ENCODE measurements at regions not wholly inside any gene's neighbourhood (a gene's known extent, or its start where the extent isn't known, plus 50 kb on each side); places are given as distances from the start of the nearest gene placed in this dataset.

DNA sequence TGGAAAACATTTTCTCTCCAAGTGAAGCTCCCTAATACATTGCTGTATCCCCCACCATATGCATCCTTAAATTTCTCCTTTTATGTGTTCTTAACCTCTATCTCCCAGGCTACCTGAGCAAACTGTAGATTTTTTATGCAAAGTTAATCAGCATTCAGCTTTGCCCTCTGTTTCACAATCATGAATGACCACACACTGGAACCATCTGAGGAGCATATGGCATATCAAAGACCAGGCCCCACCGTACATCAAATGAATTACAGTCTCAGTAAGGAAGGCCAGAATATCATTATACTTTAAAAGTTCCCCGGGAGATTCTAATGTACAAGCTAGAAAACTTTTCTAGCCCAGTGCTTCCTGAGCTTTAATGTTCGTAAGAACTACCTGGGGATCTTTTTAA is 115.5 kb upstream of the NECTIN3 start:
- intact Hi-C loops (cut with micrococcal nuclease) = no loop called here
- Histone ChIP-seq H3K27me3 (ENCODE audit: low read depth) (no peaks in the 10 kb centered on the region), H3K9me3 (replicated peaks) (peaks cover 7% of the 10 kb centered on the region), H3K36me3 (no peaks in the 10 kb centered on the region), H3K4me1 (no peaks in the 10 kb centered on the region), H3K4me3 (no peak overlapping the region), H3K27ac (replicated peaks) (no peak overlapping the region)
- TF ChIP-seq, protein P1, sequence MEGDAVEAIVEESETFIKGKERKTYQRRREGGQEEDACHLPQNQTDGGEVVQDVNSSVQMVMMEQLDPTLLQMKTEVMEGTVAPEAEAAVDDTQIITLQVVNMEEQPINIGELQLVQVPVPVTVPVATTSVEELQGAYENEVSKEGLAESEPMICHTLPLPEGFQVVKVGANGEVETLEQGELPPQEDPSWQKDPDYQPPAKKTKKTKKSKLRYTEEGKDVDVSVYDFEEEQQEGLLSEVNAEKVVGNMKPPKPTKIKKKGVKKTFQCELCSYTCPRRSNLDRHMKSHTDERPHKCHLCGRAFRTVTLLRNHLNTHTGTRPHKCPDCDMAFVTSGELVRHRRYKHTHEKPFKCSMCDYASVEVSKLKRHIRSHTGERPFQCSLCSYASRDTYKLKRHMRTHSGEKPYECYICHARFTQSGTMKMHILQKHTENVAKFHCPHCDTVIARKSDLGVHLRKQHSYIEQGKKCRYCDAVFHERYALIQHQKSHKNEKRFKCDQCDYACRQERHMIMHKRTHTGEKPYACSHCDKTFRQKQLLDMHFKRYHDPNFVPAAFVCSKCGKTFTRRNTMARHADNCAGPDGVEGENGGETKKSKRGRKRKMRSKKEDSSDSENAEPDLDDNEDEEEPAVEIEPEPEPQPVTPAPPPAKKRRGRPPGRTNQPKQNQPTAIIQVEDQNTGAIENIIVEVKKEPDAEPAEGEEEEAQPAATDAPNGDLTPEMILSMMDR (IDR thresholded peaks at IDR 0.05; ENCODE audit: borderline replicate concordance) = no peak
- no peak for DNase-seq

DNA sequence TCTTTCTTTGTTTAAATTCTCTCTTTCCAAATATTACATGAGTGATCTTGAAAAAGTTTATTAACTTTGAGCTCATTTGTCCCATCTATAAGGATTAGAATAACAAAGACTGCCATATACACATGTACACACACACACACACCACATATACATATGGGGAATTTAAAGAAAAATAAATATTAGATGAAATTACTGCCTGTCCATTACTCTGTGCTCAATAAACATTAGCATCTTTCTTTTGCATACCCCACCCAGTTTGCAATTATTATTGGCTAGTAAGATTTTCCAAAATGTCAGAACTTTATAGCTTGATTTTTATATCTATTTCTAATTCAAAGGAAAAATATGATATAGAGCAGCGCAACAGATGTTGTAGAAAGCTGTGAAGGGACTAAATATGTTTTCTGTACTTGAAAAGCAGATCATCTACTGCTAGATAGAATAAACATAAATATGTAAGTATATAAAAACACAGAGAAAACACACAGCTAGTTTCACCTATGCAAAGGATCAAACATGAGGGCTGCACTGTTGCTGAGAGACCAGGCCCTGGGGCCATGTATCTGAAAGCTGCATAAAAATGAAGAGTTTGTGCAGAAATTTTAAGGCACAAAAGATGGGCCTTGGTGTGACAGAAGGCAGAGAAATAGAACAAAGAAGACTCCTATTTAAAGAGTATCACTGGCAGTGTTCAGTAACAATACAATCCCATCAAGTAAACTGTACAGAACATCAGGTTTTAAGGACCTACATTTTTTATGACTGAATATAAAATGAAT is 114.2 kb upstream of the NECTIN3 start:
- Histone ChIP-seq H3K9me3 (replicated peaks) (peaks cover 7% of the 10 kb centered on the region), H3K27ac (replicated peaks) (no peak overlapping the region), H3K27me3 (ENCODE audit: low read depth) (no peaks in the 10 kb centered on the region), H3K36me3 (no peaks in the 10 kb centered on the region), H3K4me1 (no peaks in the 10 kb centered on the region), H3K4me3 (no peak overlapping the region)
- no peak for DNase-seq
- TF ChIP-seq, protein P1 (IDR thresholded peaks at IDR 0.05; ENCODE audit: borderline replicate concordance) = no peak
- intact Hi-C loops (cut with micrococcal nuclease) = no loop called here

DNA sequence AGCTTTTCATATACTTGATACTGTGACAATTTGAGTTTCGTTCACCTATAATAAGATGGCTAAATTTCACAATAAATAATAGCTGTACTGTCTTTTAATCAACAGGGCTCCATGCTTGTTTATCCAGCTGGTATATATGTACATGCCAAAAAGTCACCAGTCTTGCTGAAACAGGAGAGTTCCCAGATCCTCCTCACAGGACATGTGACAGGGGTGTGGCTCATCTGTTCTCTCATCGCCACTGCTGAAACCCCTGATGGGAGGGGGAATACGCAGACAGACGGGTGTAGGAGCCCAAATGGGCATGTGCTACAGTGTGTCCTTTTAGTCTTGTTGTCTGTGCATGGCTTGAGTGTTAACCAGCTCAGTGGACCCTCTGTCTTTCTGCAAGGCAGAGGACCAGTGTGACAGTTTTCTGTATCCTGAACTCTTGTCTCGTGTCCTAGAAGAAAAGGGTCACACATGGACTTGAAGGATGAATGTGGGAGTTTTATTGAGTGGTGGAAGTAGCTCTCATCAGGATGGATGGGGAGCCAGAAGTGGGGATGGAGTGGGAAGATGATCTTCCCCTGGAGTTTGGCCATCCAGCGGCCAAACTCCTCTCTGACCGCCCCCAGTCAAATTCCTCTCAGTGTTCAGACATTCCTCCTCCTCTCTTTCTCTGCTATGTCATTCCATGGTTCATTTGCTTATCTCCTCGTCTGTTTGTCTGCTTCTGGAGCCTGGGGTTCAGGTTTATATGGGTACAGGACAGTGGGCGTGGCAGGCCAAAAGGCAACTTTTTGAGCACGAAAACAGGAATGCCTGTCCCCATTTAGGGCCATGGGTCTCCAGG is 113.1 kb upstream of the NECTIN3 start:
- Histone ChIP-seq H3K27me3 (ENCODE audit: low read depth) (no peaks in the 10 kb centered on the region), H3K9me3 (replicated peaks) (peaks cover 18% of the 10 kb centered on the region), H3K4me3 (no peak overlapping the region), H3K36me3 (no peaks in the 10 kb centered on the region), H3K4me1 (no peaks in the 10 kb centered on the region), H3K27ac (replicated peaks) (no peak overlapping the region)
- intact Hi-C loops (cut with micrococcal nuclease) = no loop called here
- TF ChIP-seq, protein P1 (IDR thresholded peaks at IDR 0.05; ENCODE audit: borderline replicate concordance) = no peak
- DNase-seq = no peak

DNA sequence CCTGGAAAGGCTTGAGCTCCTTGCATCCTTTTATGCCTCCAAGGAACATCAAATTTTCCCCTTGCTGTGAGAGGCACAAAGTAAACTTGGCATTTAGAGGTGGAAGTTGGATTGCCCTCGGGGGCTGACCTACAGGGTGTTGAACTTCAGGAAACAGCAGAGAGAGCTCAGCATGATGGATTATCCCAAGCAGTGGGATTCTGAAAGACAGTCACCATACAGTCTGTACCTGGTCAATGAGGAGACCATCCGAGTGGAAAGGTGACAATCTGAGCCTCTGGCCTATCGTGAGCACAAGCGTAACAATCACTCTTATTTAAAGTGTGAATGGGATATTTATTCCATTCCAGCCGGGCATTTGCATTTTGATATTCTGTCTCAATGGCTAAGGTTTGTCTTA is 105.6 kb upstream of the NECTIN3 start:
- Histone ChIP-seq H3K36me3 (no peaks in the 10 kb centered on the region), H3K4me3 (no peak overlapping the region), H3K27me3 (ENCODE audit: low read depth) (no peaks in the 10 kb centered on the region), H3K9me3 (replicated peaks) (peaks cover 69% of the 10 kb centered on the region), H3K4me1 (no peaks in the 10 kb centered on the region), H3K27ac (replicated peaks) (no peak overlapping the region)
- TF ChIP-seq, protein P1 (IDR thresholded peaks at IDR 0.05; ENCODE audit: borderline replicate concordance) = no peak
- intact Hi-C loops (cut with micrococcal nuclease) = no loop called here
- DNase-seq = no peak

DNA sequence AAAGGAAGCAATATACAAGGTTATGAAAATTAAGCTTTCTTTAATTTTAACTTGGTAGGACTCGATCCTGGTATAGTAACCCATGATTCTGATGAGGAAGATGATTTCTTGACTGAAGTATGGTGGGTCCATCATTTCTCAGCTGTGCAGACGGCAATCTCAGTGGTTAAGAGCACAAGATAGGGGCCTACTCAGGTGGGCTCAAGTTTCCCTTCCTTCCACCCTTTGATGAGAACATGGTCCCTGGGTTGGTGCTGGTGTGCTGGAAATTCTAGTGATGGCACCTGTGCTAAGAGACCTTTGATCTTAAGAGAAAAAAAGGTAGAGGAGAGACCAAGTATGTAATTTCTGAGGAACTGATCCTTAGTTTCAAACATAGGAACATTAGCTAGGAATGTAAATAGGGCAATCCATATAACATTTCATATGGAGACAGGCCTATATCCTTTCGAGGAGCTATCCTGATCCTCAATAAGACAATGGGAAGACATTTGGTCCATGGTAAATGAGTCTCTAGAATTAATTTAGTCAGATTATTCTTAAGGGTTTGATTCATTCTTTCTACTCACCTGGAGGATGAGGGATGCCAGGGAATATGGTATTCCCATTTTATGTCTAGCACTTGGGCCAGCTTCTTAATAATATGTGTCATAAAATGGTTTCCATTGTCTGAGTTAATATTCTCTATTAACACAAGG is 104.5 kb upstream of the NECTIN3 start:
- Histone ChIP-seq H3K27ac (replicated peaks) (no peak overlapping the region), H3K4me3 (no peak overlapping the region), H3K4me1 (no peaks in the 10 kb centered on the region), H3K36me3 (no peaks in the 10 kb centered on the region), H3K9me3 (replicated peaks) (peaks cover 71% of the 10 kb centered on the region), H3K27me3 (ENCODE audit: low read depth) (no peaks in the 10 kb centered on the region)
- intact Hi-C loops (cut with micrococcal nuclease) = no loop called here
- DNase-seq = no peak
- TF ChIP-seq, protein P1 (IDR thresholded peaks at IDR 0.05; ENCODE audit: borderline replicate concordance) = no peak
